ENCODE measurements at regions not wholly inside any gene's neighbourhood (a gene's known extent, or its start where the extent isn't known, plus 50 kb on each side); places are given as distances from the start of the nearest gene placed in this dataset.

DNA sequence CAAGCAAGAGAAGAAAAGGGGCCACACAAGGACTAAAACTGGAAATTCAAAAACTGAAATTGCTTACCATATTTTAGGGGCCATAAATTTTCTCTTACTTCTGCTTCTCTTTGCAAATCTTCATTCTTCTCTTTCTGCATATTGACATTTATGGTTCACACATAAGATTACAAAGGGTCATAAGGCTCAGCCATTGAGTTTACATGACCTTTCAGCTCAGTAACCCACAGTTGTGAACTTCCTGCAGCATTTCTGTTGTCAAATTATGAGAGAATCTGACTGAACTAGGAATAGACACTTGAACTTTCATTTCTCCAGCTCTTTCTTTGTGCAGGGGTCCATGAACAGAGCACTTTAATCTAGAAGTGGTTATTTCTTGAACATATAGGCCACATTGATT is 434.8 kb upstream of the CT83 start:
- Mint-ChIP-seq H3K4me1 (no peaks in the 10 kb centered on the region), H3K9me3 (peaks cover 41% of the 10 kb centered on the region), H3K4me3 (no peak overlapping the region), H3K27me3 (ENCODE audit: insufficient read depth) (no peaks in the 10 kb centered on the region), H3K27ac (no peak overlapping the region), H3K36me3 (ENCODE audit: low read depth) (peaks cover 19% of the 10 kb centered on the region)
- Histone ChIP-seq H3K9ac (ENCODE audit: extremely low read depth, low read length, poor library complexity, severe bottlenecking) (no peak overlapping the region), H3K4me3 (ENCODE audit: low read length) (no peak overlapping the region), H3K4me1 (ENCODE audit: control insufficient read depth, insufficient read depth, low read length) (no peaks in the 10 kb centered on the region), H3K27me3 (ENCODE audit: control insufficient read depth, insufficient read depth, low read length, poor library complexity, severe bottlenecking) (no peaks in the 10 kb centered on the region), H3K27ac (ENCODE audit: low read depth, low read length) (no peak overlapping the region), H3K36me3 (ENCODE audit: control insufficient read depth, insufficient read depth, low read length) (no peaks in the 10 kb centered on the region), H3K9me3 (ENCODE audit: control insufficient read depth, low read length) (peaks cover 4% of the 10 kb centered on the region)
- TF ChIP-seq, protein P1, sequence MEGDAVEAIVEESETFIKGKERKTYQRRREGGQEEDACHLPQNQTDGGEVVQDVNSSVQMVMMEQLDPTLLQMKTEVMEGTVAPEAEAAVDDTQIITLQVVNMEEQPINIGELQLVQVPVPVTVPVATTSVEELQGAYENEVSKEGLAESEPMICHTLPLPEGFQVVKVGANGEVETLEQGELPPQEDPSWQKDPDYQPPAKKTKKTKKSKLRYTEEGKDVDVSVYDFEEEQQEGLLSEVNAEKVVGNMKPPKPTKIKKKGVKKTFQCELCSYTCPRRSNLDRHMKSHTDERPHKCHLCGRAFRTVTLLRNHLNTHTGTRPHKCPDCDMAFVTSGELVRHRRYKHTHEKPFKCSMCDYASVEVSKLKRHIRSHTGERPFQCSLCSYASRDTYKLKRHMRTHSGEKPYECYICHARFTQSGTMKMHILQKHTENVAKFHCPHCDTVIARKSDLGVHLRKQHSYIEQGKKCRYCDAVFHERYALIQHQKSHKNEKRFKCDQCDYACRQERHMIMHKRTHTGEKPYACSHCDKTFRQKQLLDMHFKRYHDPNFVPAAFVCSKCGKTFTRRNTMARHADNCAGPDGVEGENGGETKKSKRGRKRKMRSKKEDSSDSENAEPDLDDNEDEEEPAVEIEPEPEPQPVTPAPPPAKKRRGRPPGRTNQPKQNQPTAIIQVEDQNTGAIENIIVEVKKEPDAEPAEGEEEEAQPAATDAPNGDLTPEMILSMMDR (conservative IDR thresholded peaks at IDR 0.05), result no peak
- DNase-seq, result no peak

DNA sequence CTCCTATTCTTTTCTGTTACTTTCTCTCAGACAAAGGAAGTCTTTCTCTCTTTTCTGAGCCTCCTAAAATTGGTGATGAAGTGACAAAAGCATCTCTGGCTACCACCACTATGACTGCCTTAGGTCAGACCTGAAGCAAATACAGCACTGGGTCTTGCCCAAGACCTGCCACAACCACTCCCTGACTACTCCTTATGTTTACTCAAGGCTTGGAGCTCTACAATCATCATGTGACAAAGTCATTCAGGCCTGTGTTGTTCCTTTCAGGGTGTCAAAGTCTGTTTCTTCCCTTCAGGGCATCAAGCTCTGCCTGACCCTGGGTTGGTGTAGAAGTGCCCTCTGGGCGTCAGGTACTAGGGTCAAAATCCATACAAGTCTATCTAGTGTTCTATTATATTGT is 419.2 kb upstream of the CT83 start:
- DNase-seq, result no peak
- Mint-ChIP-seq H3K27me3 (ENCODE audit: insufficient read depth) (no peaks in the 10 kb centered on the region), H3K27ac (no peak overlapping the region), H3K4me1 (peaks cover 2% of the 10 kb centered on the region), H3K9me3 (peaks cover 10% of the 10 kb centered on the region), H3K36me3 (ENCODE audit: low read depth) (peaks cover 5% of the 10 kb centered on the region), H3K4me3 (no peak overlapping the region)
- H3K36me3 ChIP-seq (ENCODE audit: control insufficient read depth, insufficient read depth, low read length), result no peaks in the 10 kb centered on the region
- no peak overlapping the region for H3K4me3 ChIP-seq (ENCODE audit: low read length)
- no peak overlapping the region for H3K9ac ChIP-seq (ENCODE audit: extremely low read depth, low read length, poor library complexity, severe bottlenecking)
- H3K27me3 ChIP-seq (ENCODE audit: control insufficient read depth, insufficient read depth, low read length, poor library complexity, severe bottlenecking), result no peaks in the 10 kb centered on the region
- TF ChIP-seq, protein P1 (conservative IDR thresholded peaks at IDR 0.05), result no peak
- no peak overlapping the region for H3K27ac ChIP-seq (ENCODE audit: low read depth, low read length)
- WGBS, 2 experiments (ENCODE audit: insufficient coverage in 1 of 2, insufficient read length in 1 of 2), result no CpG with 5 or more reads among the region's 1 CpG
- no peaks in the 10 kb centered on the region for H3K4me1 ChIP-seq (ENCODE audit: control insufficient read depth, insufficient read depth, low read length)
- H3K9me3 ChIP-seq (ENCODE audit: control insufficient read depth, low read length), result no peaks in the 10 kb centered on the region

DNA sequence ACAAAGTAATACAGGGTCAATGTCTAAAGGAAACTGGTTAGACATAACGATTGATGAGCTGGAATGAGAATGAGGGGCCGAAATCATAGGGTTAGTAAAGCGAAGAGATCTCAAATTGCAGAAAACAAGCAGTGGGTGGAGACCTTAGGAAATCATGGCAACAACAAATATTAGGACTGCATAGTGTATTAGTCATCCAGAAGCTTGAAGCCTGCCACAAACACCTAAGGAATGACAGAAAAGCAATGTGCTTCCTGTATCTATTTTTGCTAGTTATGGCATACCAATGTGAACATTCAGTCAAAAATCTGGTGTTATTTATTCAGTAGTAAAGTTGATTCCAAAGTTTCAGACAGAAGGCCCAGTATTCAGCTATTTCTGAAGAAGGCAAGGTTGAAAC is 410.9 kb upstream of the CT83 start:
- Mint-ChIP-seq H3K4me1 (no peaks in the 10 kb centered on the region), H3K9me3 (no peaks in the 10 kb centered on the region), H3K27ac (no peak overlapping the region), H3K27me3 (ENCODE audit: insufficient read depth) (no peaks in the 10 kb centered on the region), H3K36me3 (ENCODE audit: low read depth) (no peaks in the 10 kb centered on the region), H3K4me3 (no peak overlapping the region)
- H3K4me3 ChIP-seq (ENCODE audit: low read length), result no peak overlapping the region
- TF ChIP-seq, protein P1 (conservative IDR thresholded peaks at IDR 0.05), result no peak
- no peak overlapping the region for H3K9ac ChIP-seq (ENCODE audit: extremely low read depth, low read length, poor library complexity, severe bottlenecking)
- no peaks in the 10 kb centered on the region for H3K36me3 ChIP-seq (ENCODE audit: control insufficient read depth, insufficient read depth, low read length)
- no peak overlapping the region for H3K27ac ChIP-seq (ENCODE audit: low read depth, low read length)
- no peaks in the 10 kb centered on the region for H3K9me3 ChIP-seq (ENCODE audit: control insufficient read depth, low read length)
- H3K27me3 ChIP-seq (ENCODE audit: control insufficient read depth, insufficient read depth, low read length, poor library complexity, severe bottlenecking), result no peaks in the 10 kb centered on the region
- no peak for DNase-seq
- H3K4me1 ChIP-seq (ENCODE audit: control insufficient read depth, insufficient read depth, low read length), result no peaks in the 10 kb centered on the region
- WGBS, 2 experiments (ENCODE audit: insufficient coverage in 1 of 2, insufficient read length in 1 of 2), result 91 to 100% methylated on average over 3 of the region's 3 CpGs
